H1 (cell line): ENCODE measurements at regions not wholly inside any gene's neighbourhood (a gene's known extent, or its start where the extent isn't known, plus 50 kb on each side); places are given as distances from the start of the nearest gene placed in this dataset.

Experiments used
- ATF3 ChIP-seq: IDR thresholded peaks from 2 replicates; pipeline ENCODE4 v1.6.1; 2011; ENCODE audit warnings: low read depth, mild to moderate bottlenecking, low read length; ENCODE audit not compliant: insufficient read depth
- BRCA1 ChIP-seq: IDR thresholded peaks from 2 replicates; pipeline ENCODE4 v1.6.1; 2012; ENCODE audit warnings: low read depth, low read length, improper control_type of control experiment
- CHD2 ChIP-seq: IDR thresholded peaks from 2 replicates; pipeline ENCODE4 v1.6.1; 2012; ENCODE audit warnings: low read length, improper control_type of control experiment
- POLR2A ChIP-seq, 2 experiments: IDR thresholded peaks; 1 replicate in 1 of 2; 2 replicates in 1 of 2; pipeline ENCODE4 v1.6.1; 2011; ENCODE audit warnings: low read depth in 2 of 2, low read length in 2 of 2, mild to moderate bottlenecking in 2 of 2; ENCODE audit errors: control extremely low read depth in 1 of 2
- POLR2AphosphoS5 ChIP-seq: IDR thresholded peaks from 2 replicates; pipeline ENCODE4 v1.6.1; 2011; ENCODE audit warnings: low read depth, low read length
- SP1 ChIP-seq: IDR thresholded peaks from 2 replicates; pipeline ENCODE4 v1.6.1; 2011; ENCODE audit warnings: low read depth, low read length
- SRF ChIP-seq: IDR thresholded peaks from 2 replicates; pipeline ENCODE4 v1.6.1; 2011; ENCODE audit warnings: mild to moderate bottlenecking, low read depth, low read length, moderate library complexity
- TF ChIP-seq, protein P1 (sequence below), 3 experiments: IDR thresholded peaks; 1 replicate in 2 of 3; 2 replicates in 1 of 3; pipeline versions ENCODE4 v1.5.1 to v1.6.1; 2011; ENCODE audit warnings: low read length in 3 of 3, mild to moderate bottlenecking in 3 of 3, inconsistent platforms in 2 of 3, low read depth in 1 of 3, moderate library complexity in 1 of 3; ENCODE audit not compliant: insufficient read depth in 1 of 3; ENCODE audit errors: control extremely low read depth in 1 of 3
- TF ChIP-seq, protein P2 (sequence below): IDR thresholded peaks from 2 replicates; pipeline ENCODE4 v1.6.1; 2011; ENCODE audit warnings: low read length, improper control_type of control experiment

DNA sequence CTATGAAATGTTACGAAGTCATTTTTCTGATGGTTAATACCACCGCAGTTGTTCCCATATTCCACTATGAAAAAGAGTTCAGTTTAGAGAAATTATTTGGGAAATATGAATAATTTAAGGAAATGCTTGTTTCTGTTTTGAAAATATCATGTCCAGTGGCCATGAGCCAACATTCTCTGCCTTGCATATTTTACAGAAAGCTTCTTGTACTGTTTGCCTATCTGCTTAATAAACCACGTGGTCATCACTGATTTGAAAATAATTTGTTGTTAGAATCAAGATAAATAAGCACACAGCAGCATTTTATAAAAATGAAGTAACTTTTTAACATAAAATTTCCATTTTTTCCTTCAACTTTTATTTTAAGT, 381.5 kb upstream of the CDH18 start:
- TF ChIP-seq CHD2 = no peak
- TF ChIP-seq POLR2AphosphoS5 = no peak
- TF ChIP-seq, protein P1, sequence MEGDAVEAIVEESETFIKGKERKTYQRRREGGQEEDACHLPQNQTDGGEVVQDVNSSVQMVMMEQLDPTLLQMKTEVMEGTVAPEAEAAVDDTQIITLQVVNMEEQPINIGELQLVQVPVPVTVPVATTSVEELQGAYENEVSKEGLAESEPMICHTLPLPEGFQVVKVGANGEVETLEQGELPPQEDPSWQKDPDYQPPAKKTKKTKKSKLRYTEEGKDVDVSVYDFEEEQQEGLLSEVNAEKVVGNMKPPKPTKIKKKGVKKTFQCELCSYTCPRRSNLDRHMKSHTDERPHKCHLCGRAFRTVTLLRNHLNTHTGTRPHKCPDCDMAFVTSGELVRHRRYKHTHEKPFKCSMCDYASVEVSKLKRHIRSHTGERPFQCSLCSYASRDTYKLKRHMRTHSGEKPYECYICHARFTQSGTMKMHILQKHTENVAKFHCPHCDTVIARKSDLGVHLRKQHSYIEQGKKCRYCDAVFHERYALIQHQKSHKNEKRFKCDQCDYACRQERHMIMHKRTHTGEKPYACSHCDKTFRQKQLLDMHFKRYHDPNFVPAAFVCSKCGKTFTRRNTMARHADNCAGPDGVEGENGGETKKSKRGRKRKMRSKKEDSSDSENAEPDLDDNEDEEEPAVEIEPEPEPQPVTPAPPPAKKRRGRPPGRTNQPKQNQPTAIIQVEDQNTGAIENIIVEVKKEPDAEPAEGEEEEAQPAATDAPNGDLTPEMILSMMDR (IDR thresholded peaks at IDR 0.05; ENCODE audit: control extremely low read depth in 1 of 3, insufficient read depth in 1 of 3, low read depth in 1 of 3, low read length in 3 of 3) = no peak
- TF ChIP-seq SP1 = no peak
- no peak for TF ChIP-seq BRCA1
- TF ChIP-seq POLR2A (IDR thresholded peaks at IDR 0.05; ENCODE audit: control extremely low read depth in 1 of 2, low read depth in 2 of 2, low read length in 2 of 2) = no peak
- no peak for TF ChIP-seq SRF
- TF ChIP-seq ATF3 = no peak
- TF ChIP-seq, protein P2, sequence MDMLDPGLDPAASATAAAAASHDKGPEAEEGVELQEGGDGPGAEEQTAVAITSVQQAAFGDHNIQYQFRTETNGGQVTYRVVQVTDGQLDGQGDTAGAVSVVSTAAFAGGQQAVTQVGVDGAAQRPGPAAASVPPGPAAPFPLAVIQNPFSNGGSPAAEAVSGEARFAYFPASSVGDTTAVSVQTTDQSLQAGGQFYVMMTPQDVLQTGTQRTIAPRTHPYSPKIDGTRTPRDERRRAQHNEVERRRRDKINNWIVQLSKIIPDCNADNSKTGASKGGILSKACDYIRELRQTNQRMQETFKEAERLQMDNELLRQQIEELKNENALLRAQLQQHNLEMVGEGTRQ = no peak
